GM21515 (cell line): ENCODE measurements at regions not wholly inside any gene's neighbourhood (a gene's known extent, or its start where the extent isn't known, plus 50 kb on each side); places are given as distances from the start of the nearest gene placed in this dataset.
"Not testable (repeated sequence)": the region's sequence is repeated elsewhere in the genome, so short reads cannot be mapped to it uniquely, and the experiment has no call there.

Experiments used
- ATAC-seq: cut with Tn5 transposase; IDR thresholded peaks from one replicate; pipeline ENCODE4 v1.9.1; 2021; ENCODE audit not compliant: unreplicated experiment

- not testable (repeated sequence) for ATAC-seq
Observed at GRCh38 chr3:75312469-75312868, 351.7 kb upstream of the FRG2C start.

DNA sequence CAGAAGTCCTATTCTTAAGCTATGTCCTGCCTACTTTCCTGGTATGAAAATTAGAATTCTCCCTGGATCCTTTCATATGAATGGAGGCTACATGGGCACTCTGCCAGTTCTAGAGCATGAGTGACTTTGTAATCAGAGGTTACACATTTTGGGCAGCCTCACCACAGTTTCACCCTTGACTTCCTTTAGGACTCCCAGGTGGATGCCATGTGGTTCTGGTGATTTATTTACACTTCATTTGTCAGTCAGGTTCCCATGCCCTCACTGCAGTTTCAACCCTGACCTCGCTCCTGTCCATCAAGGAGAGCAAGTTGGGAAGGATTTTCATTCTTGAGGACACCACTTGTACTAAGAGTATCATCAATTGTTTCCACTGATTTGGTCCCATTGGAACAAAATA, 344.4 kb upstream of the FRG2C start:
- not testable (repeated sequence) for ATAC-seq

- ATAC-seq = no peak
Observed at GRCh38 chr3:75320369-75320768, 343.8 kb upstream of the FRG2C start.

DNA sequence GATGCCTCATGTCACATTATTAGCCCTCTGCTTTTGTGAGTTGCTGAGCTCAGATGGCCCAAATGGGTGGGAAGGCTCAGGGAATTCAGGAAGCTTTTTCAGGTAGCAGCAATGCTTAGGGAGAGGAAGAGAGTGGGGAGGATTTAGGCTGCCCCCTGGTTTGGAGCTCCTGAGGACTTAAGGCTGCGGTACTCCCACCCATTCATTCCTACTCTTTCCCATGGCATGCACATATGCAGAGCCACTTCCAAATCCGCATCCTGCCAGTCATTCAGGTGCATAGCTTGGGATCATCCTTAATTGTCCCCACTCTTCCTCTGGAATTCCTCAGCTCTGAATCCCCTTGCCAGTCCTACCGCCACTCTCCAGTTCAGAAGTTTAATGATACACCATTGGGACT, 343.1 kb upstream of the FRG2C start:
- ATAC-seq = no peak

GRCh38 chr3:75323936-75324335, 340.2 kb upstream of the FRG2C start:
- ATAC-seq = not testable (repeated sequence)

DNA sequence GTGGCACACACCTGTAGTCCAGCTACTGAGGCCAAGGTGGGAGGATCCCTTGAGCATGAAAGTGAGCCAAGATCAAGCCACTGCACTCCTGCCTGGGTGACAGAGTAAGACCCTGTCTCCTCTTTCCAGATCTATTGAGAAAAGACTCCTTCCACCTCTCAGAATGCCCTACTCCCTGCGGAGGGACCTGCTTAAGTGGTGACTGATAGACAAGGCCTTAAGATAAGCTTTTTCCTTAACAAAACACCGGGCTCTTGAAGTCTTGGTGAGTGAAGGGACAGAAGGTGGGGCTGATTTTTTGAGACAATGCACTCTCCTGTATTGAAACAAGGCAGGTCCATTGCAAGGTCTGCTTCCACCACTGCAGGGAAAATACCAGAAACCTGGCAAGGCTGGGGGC, 338.4 kb upstream of the FRG2C start:
- no peak for ATAC-seq

GRCh38 chr3:75327453-75327852, 336.7 kb upstream of the FRG2C start:
- no peak for ATAC-seq

DNA sequence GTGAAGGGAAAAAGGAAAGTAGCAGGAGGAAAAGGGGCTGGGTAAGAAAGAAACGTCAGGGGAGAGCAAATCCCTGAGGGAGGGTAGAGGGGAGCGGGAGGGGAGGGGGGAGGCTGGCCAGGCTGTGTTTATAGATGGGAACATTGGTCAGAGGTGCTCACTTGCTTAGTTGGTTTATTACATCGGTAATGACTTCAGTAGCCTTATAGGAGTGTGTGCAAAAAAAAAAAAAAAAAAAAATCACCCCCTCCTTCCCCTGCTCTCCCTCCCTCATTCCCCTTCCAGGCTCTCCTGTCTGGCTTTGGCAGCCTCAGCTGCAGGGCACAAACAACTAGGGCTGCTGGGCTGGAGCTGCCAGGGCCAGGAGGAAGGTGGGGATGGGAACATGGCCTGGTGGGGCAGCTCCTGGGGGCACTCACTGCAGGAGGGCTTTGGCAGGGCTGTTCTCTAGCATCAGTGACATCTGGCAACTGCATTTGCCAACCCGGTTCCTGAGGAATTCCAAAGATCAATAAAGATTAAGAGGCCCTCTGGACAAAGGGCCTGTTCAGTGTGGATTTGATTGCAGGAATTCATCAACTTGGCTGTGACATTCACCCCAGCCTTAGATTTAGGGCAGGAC, 334.5 kb upstream of the FRG2C start:
- no peak for ATAC-seq

- not testable (repeated sequence) for ATAC-seq
Observed at GRCh38 chr3:75330446-75330845, 333.7 kb upstream of the FRG2C start.

DNA sequence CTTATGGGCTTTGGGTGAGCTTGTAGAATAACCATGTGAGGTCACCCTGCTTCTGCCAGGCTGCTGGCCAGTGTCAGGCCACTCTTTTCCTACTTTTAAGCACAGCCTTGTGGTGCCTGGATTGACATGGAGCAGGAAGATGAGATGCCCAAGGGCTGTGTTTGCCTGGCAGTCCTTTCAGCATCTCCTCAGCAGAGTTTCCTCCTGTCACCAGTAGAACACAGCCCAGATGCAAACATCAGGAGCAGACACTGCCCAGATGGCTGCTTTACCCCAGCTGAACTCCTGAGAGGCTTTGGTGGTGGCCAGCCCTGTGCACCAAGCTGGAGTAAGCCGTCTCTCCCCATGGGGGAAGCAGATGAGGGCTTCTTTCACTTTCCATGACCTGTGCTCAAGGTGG, 332.0 kb upstream of the FRG2C start:
- ATAC-seq = not testable (repeated sequence)

- no peak for ATAC-seq
Observed at GRCh38 chr3:75332794-75333193, 331.3 kb upstream of the FRG2C start.

- ATAC-seq = no peak
Observed at GRCh38 chr3:75334299-75334698, 329.8 kb upstream of the FRG2C start.

GRCh38 chr3:75337226-75337900, 326.8 kb upstream of the FRG2C start:
- no peak for ATAC-seq

- ATAC-seq = no peak
Observed at GRCh38 chr3:75338342-75338741, 325.8 kb upstream of the FRG2C start.

DNA sequence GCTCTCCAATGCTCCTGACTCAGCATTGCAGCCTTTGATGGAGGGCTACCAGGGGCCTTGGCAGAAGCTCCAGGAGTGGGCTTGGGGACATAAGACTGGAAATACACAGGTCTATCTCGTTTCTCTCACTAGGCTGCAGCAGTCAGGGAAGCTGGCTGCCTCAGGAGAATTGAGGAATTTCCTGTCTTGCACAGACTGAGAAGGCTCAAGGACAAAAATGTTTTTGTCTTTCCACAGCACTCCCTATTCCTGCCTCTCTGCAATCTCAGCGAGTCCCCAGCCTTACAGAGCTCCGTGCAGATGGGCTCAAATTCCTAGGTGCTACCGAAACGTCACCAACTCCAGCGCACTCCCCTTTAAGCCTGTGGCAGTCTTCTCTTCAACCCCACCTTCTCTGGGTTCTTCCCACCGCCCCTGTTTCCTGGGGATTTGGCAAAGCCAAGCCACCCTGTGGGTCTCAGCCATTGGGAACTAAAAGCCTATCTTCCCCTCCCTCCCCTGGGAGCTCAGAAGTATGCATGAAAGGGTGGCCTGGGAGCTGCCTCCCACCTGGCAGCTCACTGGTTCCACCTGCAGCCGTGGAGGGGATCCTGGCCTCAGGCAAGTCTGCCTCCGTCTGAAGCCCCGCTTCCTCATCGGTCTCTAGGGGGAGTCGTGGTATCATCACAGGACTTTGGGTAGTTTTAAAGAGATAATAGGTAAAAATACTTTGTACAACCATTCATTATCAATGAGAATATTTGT, 322.6 kb upstream of the FRG2C start:
- no peak for ATAC-seq

DNA sequence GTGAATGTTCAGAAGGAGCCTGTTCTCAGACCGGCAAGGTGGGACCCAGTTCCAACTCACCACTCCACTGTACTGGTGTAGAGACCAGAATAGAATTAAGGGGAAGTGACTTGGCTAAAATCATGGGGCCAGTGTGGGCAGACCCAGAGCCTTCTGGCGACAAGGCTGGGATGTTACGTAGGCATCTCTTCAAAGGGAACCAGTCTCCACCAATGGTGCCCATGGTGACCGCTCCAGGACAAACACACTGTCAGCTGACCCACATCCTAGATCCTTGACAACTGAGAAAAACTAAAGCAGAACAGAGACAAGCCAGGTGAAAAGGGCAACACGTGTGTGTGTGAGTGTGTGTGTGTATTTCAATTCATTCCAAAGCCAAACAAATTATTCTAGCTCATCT, 321.7 kb upstream of the FRG2C start:
- ATAC-seq = no peak

GRCh38 chr3:75350536-75350935, 313.6 kb upstream of the FRG2C start:
- ATAC-seq = not testable (repeated sequence)

DNA sequence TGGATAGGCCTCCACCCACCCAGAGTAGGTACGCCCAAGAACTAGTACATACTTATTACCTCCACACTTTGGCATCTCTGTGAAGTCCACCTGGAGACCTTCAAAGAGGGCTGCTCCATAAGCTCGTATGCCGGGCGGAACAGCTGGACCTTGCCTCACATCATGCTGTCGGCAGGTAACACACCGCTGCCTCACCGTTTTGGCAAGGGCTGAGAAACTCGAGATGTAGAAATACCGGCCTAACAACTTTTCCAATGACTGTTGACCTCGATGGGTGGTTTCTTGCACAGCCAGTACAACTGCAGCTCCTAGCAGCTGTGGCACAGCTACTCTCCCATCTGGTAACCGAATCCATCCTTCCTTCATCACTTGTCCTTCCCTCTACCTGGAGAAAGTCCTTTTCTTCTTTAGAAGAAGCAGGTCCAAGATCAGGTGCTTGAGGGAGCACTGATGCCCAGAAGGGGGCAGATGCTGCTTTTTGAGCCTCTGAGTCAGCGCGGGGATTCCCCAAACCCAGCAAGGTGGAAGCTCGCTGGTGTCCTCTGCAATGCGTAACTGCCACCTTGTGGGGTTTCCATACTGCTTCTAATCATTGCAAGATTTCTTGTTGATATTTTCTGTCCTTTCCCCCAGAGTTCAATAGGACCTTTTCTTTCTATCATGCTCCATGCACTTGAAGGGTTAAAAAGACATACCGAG, 301.9 kb upstream of the FRG2C start:
- ATAC-seq = not testable (repeated sequence)

- ATAC-seq = not testable (repeated sequence)
Observed at GRCh38 chr3:75372964-75373363, 291.2 kb upstream of the FRG2C start.

DNA sequence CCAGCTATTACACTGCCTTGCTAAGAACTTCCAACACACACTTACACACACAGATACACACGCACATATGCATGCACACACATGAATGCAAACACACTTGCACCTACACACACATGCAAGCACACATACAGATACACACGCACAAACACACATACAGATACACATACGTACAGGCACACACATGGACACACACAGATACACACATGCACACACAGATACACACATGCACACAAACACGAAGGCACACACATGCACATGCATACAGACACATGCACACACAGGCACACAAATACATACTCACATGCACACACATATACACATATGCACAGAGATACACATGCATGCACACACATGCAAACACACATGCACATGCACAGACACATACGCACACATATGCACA, 284.3 kb upstream of the FRG2C start:
- ATAC-seq = not testable (repeated sequence)

GRCh38 chr3:75380276-75380771, 283.8 kb upstream of the FRG2C start:
- no peak for ATAC-seq
